Stomach (tissue), 4 donors: ENCODE measurements at regions not wholly inside any gene's neighbourhood (a gene's known extent, or its start where the extent isn't known, plus 50 kb on each side); places are given as distances from the start of the nearest gene placed in this dataset.

Source experiments
- EP300 ChIP-seq: sonication (generic); formaldehyde crosslinking; IDR thresholded peaks from one replicate; pipeline ENCODE4 v1.6.1; 2017; ENCODE audit warnings: antibody characterized with exemption
- POLR2A ChIP-seq, 4 donors: fragments of 450-650 bp; IDR thresholded peaks; one replicate each; pipeline ENCODE4 v1.6.1; 2016; ENCODE audit warnings: antibody characterized with exemption in 4 of 4, control low read depth in 2 of 4, mild to moderate bottlenecking in 1 of 4, moderate library complexity in 1 of 4
- TF ChIP-seq, protein P1 (sequence below), 7 experiments: fragments of 450-650 bp in 4 of 7; fragments of 200-600 bp in 3 of 7; sonication (generic) in 3 of 7; IDR thresholded peaks; one replicate each; pipeline ENCODE4 v1.5.1; 2016 to 2019; ENCODE audit warnings: antibody characterized with exemption in 7 of 7, control low read depth in 2 of 7, mild to moderate bottlenecking in 1 of 7

DNA sequence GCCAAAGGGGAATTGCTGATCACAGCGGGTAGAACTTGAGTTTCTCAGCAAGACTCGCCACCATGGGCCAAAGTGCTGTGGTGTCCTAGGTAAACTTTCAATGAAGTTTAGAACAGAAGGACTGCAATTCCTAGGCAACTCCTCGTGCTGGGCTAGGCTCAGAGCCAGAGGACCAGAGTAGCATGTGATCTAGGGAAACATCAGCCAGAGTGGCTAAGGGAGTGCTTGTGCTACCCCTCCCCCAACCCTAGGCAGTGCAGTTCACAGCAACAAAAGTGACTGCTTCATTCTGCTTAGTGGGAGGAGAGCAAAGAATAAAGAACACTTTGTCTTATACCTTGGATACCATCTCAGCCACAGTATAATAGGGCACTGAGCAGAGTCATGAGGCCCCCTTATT, 1658.6 kb upstream of the MIR17HG start:
- TF ChIP-seq, protein P1, sequence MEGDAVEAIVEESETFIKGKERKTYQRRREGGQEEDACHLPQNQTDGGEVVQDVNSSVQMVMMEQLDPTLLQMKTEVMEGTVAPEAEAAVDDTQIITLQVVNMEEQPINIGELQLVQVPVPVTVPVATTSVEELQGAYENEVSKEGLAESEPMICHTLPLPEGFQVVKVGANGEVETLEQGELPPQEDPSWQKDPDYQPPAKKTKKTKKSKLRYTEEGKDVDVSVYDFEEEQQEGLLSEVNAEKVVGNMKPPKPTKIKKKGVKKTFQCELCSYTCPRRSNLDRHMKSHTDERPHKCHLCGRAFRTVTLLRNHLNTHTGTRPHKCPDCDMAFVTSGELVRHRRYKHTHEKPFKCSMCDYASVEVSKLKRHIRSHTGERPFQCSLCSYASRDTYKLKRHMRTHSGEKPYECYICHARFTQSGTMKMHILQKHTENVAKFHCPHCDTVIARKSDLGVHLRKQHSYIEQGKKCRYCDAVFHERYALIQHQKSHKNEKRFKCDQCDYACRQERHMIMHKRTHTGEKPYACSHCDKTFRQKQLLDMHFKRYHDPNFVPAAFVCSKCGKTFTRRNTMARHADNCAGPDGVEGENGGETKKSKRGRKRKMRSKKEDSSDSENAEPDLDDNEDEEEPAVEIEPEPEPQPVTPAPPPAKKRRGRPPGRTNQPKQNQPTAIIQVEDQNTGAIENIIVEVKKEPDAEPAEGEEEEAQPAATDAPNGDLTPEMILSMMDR (IDR thresholded peaks at IDR 0.05), result no peak
- TF ChIP-seq POLR2A (IDR thresholded peaks at IDR 0.05) (no peak), EP300 (no peak)
